DMS 273 (cell line): ENCODE measurements at regions not wholly inside any gene's neighbourhood (a gene's known extent, or its start where the extent isn't known, plus 50 kb on each side); places are given as distances from the start of the nearest gene placed in this dataset.
"Not testable (repeated sequence)": the region's sequence is repeated elsewhere in the genome, so short reads cannot be mapped to it uniquely, and the experiment has no call there.

Source experiments
- DNase-seq: peaks from one replicate; lab custom pipeline; 2025; ENCODE audit not compliant: unreplicated experiment; lab: John Stamatoyannopoulos, UW

DNA sequence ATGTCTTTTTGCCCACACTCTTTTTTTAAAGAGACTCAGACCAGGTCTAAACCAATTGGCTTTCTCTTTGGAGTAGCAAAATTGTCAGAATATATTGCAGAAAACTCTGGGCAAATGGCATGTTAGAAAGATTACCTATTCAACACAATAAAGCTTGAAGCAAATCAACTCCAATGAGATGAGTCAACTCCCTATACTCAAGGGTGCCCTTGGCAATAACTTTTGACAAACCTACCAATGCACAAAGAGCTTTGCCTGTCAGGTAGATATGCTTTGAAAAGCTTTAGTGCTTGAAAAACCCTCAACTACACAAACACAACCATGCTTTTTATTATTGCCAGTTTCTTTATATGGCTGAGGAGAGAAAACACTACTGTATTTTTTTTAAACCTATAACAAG, 137.7 kb upstream of the GRM7 start:
- no peak for DNase-seq

DNA sequence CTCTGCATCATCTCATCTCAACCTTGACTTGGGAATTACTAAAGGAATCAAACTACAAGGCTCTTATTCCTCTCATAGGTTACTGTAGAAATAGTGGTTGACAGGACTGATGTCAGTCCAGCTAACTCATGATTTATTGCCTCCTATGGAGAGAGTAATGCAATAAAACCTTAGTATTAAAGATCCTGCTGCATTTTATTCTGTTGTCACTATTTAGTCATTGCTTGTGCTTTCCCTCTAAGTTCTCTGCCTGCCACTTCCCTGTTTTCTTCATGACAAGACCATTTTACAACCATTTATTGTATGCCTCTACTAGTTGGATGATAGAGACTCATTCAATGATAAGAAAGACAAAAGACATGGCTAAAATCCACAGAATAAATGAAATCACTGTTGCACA, 134.1 kb upstream of the GRM7 start:
- no peak for DNase-seq

DNA sequence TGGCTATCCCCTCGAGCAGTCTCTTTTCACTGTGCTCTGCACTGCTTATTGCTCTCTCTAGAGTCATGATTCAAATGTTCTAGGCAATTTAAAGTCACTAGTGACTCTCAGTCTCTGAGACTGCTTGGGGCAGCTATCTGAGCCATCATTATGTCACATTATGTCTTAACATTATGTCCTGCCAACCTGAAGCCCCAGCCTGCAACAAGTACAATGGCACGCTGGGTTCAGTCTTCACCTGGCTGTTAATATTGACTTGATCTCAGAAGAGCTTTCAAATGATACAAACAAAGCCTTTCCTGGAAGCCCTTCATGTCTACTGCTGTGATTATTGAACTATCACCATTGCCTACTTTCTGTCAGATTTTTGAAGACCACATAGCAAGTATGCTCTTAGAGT, 128.1 kb upstream of the GRM7 start:
- no peak for DNase-seq

DNA sequence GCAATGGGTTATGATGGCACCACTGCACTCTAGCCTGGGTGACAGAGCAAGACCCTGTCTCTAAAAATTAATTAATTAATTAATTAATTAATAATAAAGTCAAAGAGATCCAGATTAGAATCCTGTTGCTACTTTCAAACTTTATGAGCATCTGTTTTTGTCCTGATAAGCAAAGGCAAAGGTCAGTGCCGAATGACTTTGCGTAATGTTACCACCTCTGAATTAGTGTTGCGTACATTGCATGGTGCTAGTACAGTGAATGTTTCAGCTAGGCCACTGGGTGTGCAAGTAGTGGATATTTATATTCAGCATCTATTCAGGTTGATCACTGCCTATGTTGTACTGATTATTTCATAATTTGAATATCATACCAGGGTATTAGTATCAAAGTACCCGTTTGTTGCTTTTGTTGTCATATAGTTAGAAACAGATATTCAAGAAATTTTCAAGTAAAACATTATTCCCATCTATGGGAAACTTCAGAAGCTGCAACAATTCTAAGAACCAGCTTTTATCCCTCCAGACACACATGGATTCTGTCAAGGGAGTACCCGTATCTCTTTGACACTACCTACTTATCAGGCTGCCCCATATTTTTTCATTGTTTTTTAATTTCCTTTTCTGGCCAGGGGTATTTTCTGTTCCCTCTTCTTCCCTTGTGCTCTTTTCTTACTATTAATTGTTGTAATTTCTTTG, 127.1 kb upstream of the GRM7 start:
- DNase-seq, result no peak

DNA sequence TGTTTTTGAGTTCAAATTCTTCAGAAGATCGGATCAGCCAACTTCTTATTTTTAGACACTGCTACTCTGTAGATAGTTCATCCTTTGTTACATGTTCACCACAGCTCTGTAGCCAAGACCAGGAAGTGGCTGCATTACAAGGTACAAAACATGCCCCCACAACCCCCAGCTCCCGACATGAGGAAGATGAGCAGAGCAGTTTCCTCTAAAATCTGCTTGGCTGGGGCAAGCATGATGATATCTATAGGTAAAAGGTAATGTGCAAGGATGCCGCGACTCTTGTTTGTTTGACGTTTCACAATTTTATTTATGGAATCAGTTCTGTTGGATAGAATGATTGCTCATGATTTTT, 126.5 kb upstream of the GRM7 start:
- DNase-seq, result no peak

DNA sequence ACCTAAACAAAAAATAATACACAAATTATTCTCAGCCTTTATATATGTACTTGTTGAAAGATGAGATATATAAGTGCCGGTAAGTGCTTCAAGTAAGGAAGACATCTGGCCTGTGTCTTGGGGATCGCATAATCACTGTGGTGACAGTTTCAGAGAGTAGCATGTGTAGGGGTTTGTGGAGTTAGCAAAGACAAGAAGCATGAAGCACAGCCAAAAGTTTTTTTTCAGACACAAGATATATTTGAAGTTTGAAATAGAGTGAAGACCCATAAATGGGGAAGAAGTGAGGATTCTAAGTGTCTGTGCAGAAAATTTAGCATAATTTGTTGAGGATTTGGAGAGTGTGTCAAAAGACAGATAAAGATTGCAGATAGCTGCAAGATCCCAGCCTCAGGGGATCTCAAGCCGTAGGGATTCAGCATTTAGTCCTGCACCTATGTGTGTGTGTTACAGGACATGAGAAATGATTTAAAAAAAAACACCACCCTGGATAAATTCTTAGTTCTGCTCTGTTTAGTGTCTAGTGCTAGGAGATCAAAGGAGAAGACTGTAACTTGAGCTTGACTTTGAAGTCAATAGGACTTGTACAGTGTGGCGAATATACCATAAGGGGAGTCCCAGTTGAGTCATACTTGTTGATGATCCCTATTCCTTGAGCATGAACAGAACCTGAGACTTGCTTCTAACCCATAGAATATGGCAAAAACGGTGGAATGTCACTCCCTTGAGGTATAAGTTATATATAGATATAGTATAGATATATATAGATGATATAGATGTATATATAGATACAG, 123.9 kb upstream of the GRM7 start:
- DNase-seq, result no peak

DNA sequence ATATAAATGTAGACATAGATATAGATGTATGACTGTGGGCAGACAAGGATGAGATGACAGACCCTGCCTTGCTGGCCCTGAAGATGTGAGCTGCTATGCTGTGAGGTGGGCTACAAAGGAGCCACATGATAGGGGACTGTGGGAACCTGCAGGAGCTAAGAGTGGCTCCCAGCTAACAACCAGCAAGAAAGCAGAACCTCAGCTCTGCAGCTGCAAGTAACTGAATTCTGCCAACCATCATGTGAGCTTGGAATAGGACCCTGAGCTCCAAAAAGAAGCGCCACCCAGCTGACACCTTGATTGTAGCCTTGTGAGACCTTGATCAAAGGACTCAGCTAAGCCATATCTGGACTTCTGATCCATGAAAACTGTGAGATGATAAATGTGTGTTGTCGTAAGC, 123.3 kb upstream of the GRM7 start:
- DNase-seq, result no peak

DNA sequence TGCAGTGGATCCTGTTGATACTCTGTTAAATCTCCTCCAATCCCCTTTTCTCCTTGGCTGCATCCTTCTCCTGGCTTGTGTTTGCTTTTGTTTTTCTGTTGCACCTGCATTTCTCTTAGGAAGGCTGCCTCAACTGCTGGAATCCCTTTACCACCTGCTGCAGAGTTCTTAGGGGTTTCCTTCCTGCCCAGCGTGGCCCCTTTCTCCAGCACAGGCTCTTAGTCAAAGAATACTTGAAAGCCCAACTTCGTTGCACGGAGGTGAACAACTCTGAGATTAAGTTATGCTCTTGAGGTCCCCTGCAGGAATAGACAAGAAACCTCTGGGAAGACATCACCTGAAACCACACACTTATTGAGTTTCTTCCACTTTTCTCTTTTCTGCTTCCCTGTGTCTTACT, 121.6 kb upstream of the GRM7 start:
- no peak for DNase-seq

DNA sequence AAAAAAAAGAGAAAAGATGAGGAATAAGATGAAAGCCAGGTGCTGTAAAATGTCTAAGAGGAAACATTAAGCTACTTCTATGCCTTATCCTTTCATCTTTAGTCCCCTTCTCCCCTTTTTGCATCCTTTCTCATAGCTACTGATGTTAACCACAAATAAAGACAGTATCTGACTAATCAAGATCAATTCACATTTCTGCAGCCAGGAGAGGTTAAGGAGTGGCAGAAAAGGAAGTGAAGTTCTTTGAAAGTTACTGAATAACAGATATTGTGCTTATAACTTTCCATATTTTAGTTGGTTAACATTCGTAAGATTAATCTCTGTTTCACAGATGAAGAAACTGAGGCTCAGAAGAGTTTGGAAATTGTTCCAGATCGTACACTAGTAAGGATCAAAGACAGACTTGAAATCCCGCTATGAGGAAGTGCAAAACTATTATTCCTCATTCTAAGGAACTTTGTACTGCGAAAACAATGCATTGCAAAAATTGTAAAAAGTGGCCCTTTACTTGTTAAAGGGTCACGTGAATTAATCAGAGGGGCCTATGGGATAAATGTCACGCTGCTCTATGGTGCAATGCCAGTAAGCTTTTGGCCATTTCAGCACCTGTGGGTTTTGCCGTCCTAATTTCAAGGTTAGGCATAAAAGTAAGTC, 117.7 kb upstream of the GRM7 start:
- no peak for DNase-seq

DNA sequence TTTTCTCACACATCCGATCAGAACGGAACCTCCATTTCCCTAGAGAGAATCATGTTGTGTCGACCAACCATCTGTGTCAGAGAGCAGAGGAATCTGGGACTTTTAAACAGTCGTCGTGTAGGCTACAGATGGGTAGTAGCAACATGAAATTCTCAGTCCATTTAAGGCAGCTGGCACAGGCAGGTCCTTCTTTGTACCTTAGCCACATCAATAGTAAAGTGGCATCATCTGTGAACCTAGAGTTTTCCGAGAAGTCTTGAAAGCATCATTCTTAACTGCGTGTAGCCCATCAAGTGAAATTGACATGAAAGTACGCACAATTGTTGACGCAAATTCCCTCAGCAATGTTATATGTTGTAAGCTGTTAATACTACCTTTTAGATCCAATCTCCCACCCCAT, 114.5 kb upstream of the GRM7 start:
- DNase-seq, result no peak

DNA sequence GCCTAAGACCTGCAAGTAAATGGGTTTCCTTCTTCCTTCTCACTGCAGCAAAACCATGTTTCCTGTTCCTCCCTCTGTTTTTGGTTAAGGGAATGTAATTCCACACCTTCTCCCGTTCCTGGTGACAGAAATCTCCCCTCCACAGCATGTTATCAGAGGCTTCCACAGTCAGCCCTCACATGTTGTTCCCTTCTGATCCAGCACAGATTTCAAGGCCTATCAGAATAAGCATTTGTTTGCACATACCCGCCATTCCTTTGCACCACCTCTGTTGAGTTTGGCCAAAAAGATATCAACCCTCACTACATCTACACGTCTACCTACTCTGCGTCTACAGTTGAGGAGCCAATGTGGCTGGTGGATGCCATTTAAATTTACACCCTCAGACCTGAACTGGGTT, 113.9 kb upstream of the GRM7 start:
- DNase-seq, result no peak

DNA sequence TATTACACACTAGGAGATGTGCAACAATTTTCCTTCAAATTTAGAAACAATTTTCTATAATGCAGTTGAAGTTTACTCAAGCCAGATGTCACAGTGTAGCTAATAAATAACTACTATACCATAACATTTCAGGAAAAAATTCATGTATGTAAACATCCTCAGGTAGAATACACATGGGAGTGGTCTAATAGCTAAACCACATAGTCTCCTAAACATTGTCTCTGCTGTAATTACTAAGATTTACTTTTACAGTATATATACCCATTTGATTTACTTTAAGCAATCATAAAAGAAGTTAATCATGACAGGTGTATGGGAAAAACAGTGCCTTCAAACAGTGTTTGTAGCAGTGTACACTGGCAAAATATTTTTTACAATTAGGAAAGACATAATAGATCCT, 110.1 kb upstream of the GRM7 start:
- DNase-seq, result no peak

DNA sequence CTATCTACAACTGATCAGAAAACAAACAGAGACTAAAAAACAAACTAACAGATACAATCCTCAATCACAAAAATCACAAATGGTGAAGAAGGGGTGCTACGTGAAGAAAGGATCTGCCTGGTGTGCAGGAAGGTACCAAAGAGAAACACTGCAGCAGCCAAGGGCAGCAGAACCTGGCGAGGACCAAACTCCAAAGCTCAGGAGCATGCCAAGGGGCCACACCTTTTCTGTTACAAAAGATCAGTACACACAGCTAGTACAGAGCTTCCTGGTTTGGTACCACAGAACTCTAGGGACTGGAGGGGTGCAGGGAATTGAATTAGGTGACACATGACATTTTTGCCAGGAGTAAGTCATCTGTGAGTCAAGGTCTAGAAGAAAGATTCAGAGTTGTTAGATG, 107.4 kb upstream of the GRM7 start:
- DNase-seq, result no peak

DNA sequence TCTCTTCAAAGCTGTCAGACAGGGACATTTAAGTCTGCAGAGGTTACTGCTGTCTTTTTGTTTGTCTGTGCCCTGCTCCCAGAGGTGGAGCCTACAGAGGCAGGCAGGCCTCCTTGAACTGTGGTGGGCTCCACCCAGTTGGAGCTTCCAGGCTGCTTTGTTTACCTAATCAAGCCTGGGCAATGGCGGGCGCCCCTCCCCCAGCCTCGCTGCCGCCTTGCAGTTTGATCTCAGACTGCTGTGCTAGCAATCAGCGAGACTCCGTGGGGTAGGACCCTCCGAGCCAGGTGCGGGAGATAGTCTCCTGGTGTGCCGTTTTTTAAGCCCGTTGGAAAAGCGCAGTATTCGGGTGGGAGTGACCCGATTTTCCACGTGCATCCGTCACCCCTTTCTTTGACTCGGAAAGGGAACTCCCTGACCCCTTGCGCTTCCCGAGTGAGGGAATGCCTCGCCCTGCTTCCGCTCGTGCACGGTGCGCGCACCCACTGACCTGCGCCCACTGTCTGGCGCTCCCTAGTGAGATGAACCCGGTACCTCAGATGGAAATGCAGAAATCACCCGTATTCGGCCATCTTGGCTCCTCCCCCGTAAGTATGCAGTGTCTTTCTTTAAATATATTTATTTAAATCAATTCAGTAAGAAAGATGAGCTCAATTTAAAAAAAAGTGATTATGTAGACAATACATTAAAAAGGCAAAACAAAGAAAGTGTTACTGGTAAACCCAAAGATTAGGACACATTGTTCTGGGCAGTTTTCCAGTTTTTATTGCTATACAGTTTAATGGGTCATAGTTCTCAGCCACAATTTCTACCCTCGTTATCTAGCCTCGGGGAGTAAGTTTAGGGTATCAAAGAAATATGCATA, 91.2 kb upstream of the GRM7 start:
- DNase-seq, result not testable (repeated sequence)

DNA sequence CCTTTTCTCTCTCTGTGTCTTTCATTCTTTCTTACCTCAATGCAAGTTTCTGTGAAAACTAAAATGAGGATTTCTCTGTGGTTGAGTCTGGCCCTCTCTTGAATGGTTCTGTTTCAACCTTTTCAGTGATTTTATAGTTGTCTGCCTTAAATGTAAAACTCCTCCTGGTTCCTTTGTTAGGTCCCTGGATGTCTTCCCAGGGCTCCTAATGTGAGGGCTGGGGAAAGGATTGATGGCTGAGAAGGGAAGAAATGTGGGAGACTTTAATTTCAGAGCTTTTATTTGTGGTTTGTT, 90.6 kb upstream of the GRM7 start:
- DNase-seq, result no peak

DNA sequence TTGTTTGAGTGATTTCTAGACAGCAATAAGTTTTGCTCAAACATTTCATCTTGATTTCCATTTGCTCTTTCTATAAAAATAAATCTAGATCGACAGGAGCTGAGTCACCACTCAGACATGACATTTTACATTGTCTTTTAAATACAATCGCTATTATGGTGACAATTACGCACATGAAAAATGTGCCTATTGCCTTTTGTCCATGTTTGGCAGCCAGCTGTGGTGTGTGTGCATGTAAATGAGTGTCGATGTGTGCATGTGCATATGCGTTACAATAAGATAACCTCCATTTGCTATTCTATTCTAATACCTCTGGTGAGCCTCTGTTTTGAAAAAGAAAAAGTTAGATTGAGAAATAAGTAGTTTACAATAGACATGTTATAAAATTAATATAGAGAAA, 89.7 kb upstream of the GRM7 start:
- DNase-seq, result no peak

DNA sequence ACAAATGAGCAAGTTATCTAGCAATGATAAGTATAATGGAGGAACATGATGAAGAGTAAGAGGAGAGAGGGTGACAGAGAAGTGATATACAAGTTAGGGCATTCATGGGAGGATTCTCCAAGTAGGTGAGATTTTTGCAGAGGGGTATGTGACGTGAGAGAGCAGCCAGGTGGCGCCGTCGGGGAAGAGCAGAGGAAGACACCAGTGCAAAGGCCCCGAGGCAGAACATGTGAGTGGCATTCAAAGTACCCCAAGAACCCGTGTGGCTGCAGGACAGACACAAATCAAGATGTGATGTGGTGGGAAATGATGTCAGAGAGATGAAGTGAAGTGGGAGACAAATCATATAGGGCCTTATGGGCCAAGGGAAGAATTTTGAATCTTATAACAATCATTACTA, 81.8 kb upstream of the GRM7 start:
- no peak for DNase-seq

DNA sequence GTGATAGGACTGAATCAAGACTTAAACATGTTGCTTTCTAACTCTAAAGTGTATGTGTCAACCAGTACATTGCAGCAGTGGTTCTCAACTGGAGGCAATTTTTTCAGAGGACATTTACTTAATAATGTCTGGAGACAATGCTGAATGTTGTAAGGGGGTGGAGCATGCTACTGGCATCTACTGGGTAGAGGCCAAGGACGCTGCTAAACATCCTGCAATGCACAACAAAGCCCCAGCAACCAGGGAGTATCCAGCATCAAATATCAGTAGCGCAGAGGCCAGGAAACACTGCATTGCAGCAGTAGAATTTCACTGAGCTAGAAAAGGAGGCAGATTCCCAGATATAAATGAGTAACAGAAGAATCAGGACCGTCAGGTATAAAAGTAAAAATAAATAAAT, 79.8 kb upstream of the GRM7 start:
- DNase-seq, result no peak

DNA sequence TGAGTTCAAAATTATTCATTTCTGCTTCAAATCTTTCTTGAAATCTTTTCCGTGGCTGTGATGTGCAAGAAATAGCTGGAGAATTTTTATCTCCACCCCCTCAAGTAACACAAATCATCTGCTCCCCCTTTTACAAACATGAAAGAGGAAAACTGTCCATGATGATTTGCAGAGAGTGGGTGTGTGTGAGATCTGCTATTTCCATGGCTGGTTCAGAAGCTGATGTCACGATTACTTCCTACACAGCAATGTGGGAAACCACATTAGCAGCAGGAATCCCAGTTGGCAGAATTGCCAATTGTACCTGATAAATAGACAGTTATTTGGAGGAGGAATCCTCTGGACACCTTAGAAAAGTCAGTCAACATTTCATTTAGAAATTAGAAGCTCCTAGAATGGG, 75.2 kb upstream of the GRM7 start:
- no peak for DNase-seq

DNA sequence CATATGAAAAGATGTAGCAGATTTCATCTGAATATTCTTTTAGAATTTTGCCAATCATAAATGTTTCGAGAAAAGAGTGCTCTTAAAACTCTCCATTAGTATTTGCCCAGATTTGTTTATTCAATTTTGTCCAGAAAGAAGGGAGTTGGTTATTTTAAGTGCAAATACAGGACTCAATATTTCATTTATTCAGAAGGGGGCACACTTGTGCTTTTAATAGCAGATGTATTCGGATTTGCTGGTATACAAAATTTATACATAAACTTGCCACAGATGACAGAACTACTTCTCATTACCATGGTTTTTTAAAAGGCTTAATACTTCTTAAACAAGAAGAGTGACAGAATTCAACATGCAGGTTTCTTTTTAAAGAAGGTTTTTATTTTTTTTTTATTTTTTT, 69.8 kb upstream of the GRM7 start:
- DNase-seq, result no peak

DNA sequence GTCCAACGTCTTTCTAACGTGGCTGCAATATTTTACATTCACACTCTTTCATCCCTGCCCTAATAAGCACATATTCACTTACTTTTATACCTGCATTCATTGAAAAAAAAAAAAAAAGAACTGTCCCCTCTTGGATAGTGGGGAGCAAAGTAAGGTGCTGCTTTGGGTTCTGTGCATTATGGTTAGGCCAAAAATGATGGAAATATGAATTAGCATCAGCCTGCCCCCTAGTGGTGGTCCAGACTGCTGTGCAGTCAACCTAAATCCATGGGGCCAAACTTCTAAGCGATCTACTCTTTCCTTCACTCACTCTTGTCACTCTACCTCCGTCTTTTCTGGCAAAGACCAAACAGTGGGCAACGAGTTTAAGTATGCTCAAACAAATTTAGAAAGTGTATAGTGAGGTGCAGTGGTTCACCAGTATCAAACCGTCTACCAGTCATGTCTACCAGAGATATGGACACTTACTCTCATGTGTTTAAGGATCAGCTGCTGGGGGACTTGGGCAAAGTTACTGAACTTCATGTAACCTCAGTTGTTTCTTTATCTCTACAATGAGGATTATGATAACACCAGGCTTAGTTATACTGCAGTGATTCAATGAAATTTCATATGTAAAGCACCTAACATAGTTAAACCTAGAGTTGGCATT, 61.5 kb upstream of the GRM7 start:
- peak; percentile 42 for DNase-seq
